ENCODE measurements at regions not wholly inside any gene's neighbourhood (a gene's known extent, or its start where the extent isn't known, plus 50 kb on each side); places are given as distances from the start of the nearest gene placed in this dataset.

GRCh38 chr13:58024103-58024502 is 392.6 kb downstream of the PCDH17 start:
- Histone ChIP-seq H3K4me3 (ENCODE audit: low read length) (no peak overlapping the region), H3K4me1 (ENCODE audit: low read length) (no peaks in the 10 kb centered on the region), H3K27ac (ENCODE audit: low read length) (no peak overlapping the region), H3K4me2 (ENCODE audit: low read depth, low read length, poor library complexity, severe bottlenecking) (no peak overlapping the region), H3K79me2 (ENCODE audit: low read length) (no peaks in the 10 kb centered on the region), H3K36me3 (ENCODE audit: insufficient read depth, low read length) (no peaks in the 10 kb centered on the region), H3K9me3 (ENCODE audit: low read length) (peaks cover 29% of the 10 kb centered on the region), H3K9ac (ENCODE audit: low read length) (no peak overlapping the region), H3K27me3 (ENCODE audit: low read length) (no peaks in the 10 kb centered on the region), H3K9me2 (replicated peaks; ENCODE audit: insufficient read depth, low read length) (no peaks in the 10 kb centered on the region), H2AFZ (ENCODE audit: low read length) (no peak overlapping the region), H4K20me1 (ENCODE audit: insufficient read depth, low read depth, low read length) (no peaks in the 10 kb centered on the region)
- DNase-seq, result no peak

GRCh38 chr13:58025821-58026220 is 394.3 kb downstream of the PCDH17 start:
- Histone ChIP-seq H3K4me3 (ENCODE audit: low read length) (no peak overlapping the region), H3K79me2 (ENCODE audit: low read length) (no peaks in the 10 kb centered on the region), H3K9me2 (replicated peaks; ENCODE audit: insufficient read depth, low read length) (no peaks in the 10 kb centered on the region), H3K9ac (ENCODE audit: low read length) (no peak overlapping the region), H3K4me1 (ENCODE audit: low read length) (no peaks in the 10 kb centered on the region), H2AFZ (ENCODE audit: low read length) (no peak overlapping the region), H3K36me3 (ENCODE audit: insufficient read depth, low read length) (no peaks in the 10 kb centered on the region), H3K27ac (ENCODE audit: low read length) (no peak overlapping the region), H3K9me3 (ENCODE audit: low read length) (peaks cover 25% of the 10 kb centered on the region), H4K20me1 (ENCODE audit: insufficient read depth, low read depth, low read length) (no peaks in the 10 kb centered on the region), H3K27me3 (ENCODE audit: low read length) (no peaks in the 10 kb centered on the region), H3K4me2 (ENCODE audit: low read depth, low read length, poor library complexity, severe bottlenecking) (no peak overlapping the region)
- DNase-seq, result no peak

GRCh38 chr13:58032676-58033460 is 401.3 kb downstream of the PCDH17 start:
- H3K9me3 ChIP-seq (ENCODE audit: low read length), result peaks cover 26% of the 10 kb centered on the region
- no peaks in the 10 kb centered on the region for H3K36me3 ChIP-seq (ENCODE audit: insufficient read depth, low read length)
- H3K9me2 ChIP-seq (replicated peaks; ENCODE audit: insufficient read depth, low read length), result no peaks in the 10 kb centered on the region
- no peak overlapping the region for H3K4me3 ChIP-seq (ENCODE audit: low read length)
- no peaks in the 10 kb centered on the region for H3K79me2 ChIP-seq (ENCODE audit: low read length)
- H3K27me3 ChIP-seq (ENCODE audit: low read length), result no peaks in the 10 kb centered on the region
- H4K20me1 ChIP-seq (ENCODE audit: insufficient read depth, low read depth, low read length), result no peaks in the 10 kb centered on the region
- H3K27ac ChIP-seq (ENCODE audit: low read length), result no peak overlapping the region
- DNase-seq, result no peak
- no peak overlapping the region for H2AFZ ChIP-seq (ENCODE audit: low read length)
- no peak overlapping the region for H3K9ac ChIP-seq (ENCODE audit: low read length)
- H3K4me2 ChIP-seq (ENCODE audit: low read depth, low read length, poor library complexity, severe bottlenecking), result no peak overlapping the region
- no peaks in the 10 kb centered on the region for H3K4me1 ChIP-seq (ENCODE audit: low read length)

GRCh38 chr13:58043971-58044370 is 412.4 kb downstream of the PCDH17 start:
- Histone ChIP-seq H3K4me1 (ENCODE audit: low read length) (no peaks in the 10 kb centered on the region), H3K79me2 (ENCODE audit: low read length) (no peaks in the 10 kb centered on the region), H3K9ac (ENCODE audit: low read length) (no peak overlapping the region), H3K4me3 (ENCODE audit: low read length) (no peak overlapping the region), H3K4me2 (ENCODE audit: low read depth, low read length, poor library complexity, severe bottlenecking) (no peak overlapping the region), H2AFZ (ENCODE audit: low read length) (no peak overlapping the region), H3K9me3 (ENCODE audit: low read length) (peaks cover 36% of the 10 kb centered on the region), H3K27ac (ENCODE audit: low read length) (no peak overlapping the region), H4K20me1 (ENCODE audit: insufficient read depth, low read depth, low read length) (no peaks in the 10 kb centered on the region), H3K27me3 (ENCODE audit: low read length) (no peaks in the 10 kb centered on the region), H3K36me3 (ENCODE audit: insufficient read depth, low read length) (no peaks in the 10 kb centered on the region), H3K9me2 (replicated peaks; ENCODE audit: insufficient read depth, low read length) (no peaks in the 10 kb centered on the region)
- DNase-seq, result no peak

GRCh38 chr13:58048670-58049069 is 417.1 kb downstream of the PCDH17 start:
- H3K9me2 ChIP-seq (replicated peaks; ENCODE audit: insufficient read depth, low read length), result no peaks in the 10 kb centered on the region

GRCh38 chr13:58051396-58051795 is 419.9 kb downstream of the PCDH17 start:
- Histone ChIP-seq H3K9ac (ENCODE audit: low read length) (no peak overlapping the region), H3K79me2 (ENCODE audit: low read length) (no peaks in the 10 kb centered on the region), H3K4me2 (ENCODE audit: low read depth, low read length, poor library complexity, severe bottlenecking) (no peak overlapping the region), H3K27ac (ENCODE audit: low read length) (no peak overlapping the region), H3K27me3 (ENCODE audit: low read length) (no peaks in the 10 kb centered on the region), H3K9me2 (replicated peaks; ENCODE audit: insufficient read depth, low read length) (no peaks in the 10 kb centered on the region), H3K9me3 (ENCODE audit: low read length) (peaks cover 34% of the 10 kb centered on the region), H3K4me1 (ENCODE audit: low read length) (no peaks in the 10 kb centered on the region), H4K20me1 (ENCODE audit: insufficient read depth, low read depth, low read length) (no peaks in the 10 kb centered on the region), H3K36me3 (ENCODE audit: insufficient read depth, low read length) (no peaks in the 10 kb centered on the region), H3K4me3 (ENCODE audit: low read length) (no peak overlapping the region), H2AFZ (ENCODE audit: low read length) (no peak overlapping the region)
- DNase-seq, result no peak

More at GRCh38 chr13:58048670-58049069, 417.1 kb downstream of the PCDH17 start:
- Histone ChIP-seq H3K27me3 (ENCODE audit: low read length) (no peaks in the 10 kb centered on the region), H3K4me3 (ENCODE audit: low read length) (no peak overlapping the region), H3K27ac (ENCODE audit: low read length) (no peak overlapping the region), H3K9me3 (ENCODE audit: low read length) (peaks cover 35% of the 10 kb centered on the region), H4K20me1 (ENCODE audit: insufficient read depth, low read depth, low read length) (no peaks in the 10 kb centered on the region), H3K36me3 (ENCODE audit: insufficient read depth, low read length) (no peaks in the 10 kb centered on the region), H3K4me1 (ENCODE audit: low read length) (no peaks in the 10 kb centered on the region), H3K79me2 (ENCODE audit: low read length) (no peaks in the 10 kb centered on the region), H3K9ac (ENCODE audit: low read length) (no peak overlapping the region), H2AFZ (ENCODE audit: low read length) (no peak overlapping the region), H3K4me2 (ENCODE audit: low read depth, low read length, poor library complexity, severe bottlenecking) (no peak overlapping the region)
- DNase-seq, result no peak

GRCh38 chr13:58051807-58052375 is 420.3 kb downstream of the PCDH17 start:
- Histone ChIP-seq H3K4me1 (ENCODE audit: low read length) (no peaks in the 10 kb centered on the region), H3K4me2 (ENCODE audit: low read depth, low read length, poor library complexity, severe bottlenecking) (no peak overlapping the region), H3K27me3 (ENCODE audit: low read length) (no peaks in the 10 kb centered on the region)

GRCh38 chr13:58056426-58056825 is 424.9 kb downstream of the PCDH17 start:
- DNase-seq, result no peak
- Histone ChIP-seq H3K79me2 (ENCODE audit: low read length) (no peaks in the 10 kb centered on the region), H2AFZ (ENCODE audit: low read length) (no peak overlapping the region), H3K9me3 (ENCODE audit: low read length) (peaks cover 29% of the 10 kb centered on the region), H3K9ac (ENCODE audit: low read length) (no peak overlapping the region), H3K27ac (ENCODE audit: low read length) (no peak overlapping the region), H3K4me1 (ENCODE audit: low read length) (no peaks in the 10 kb centered on the region), H3K4me3 (ENCODE audit: low read length) (no peak overlapping the region), H3K4me2 (ENCODE audit: low read depth, low read length, poor library complexity, severe bottlenecking) (no peak overlapping the region), H3K27me3 (ENCODE audit: low read length) (no peaks in the 10 kb centered on the region), H3K36me3 (ENCODE audit: insufficient read depth, low read length) (no peaks in the 10 kb centered on the region), H4K20me1 (ENCODE audit: insufficient read depth, low read depth, low read length) (no peaks in the 10 kb centered on the region), H3K9me2 (replicated peaks; ENCODE audit: insufficient read depth, low read length) (no peaks in the 10 kb centered on the region)

More at GRCh38 chr13:58051807-58052375, 420.3 kb downstream of the PCDH17 start:
- no peak overlapping the region for H3K9ac ChIP-seq (ENCODE audit: low read length)
- H3K36me3 ChIP-seq (ENCODE audit: insufficient read depth, low read length), result no peaks in the 10 kb centered on the region
- H3K9me3 ChIP-seq (ENCODE audit: low read length), result peaks cover 38% of the 10 kb centered on the region
- H2AFZ ChIP-seq (ENCODE audit: low read length), result no peak overlapping the region
- H4K20me1 ChIP-seq (ENCODE audit: insufficient read depth, low read depth, low read length), result no peaks in the 10 kb centered on the region
- H3K27ac ChIP-seq (ENCODE audit: low read length), result no peak overlapping the region
- no peaks in the 10 kb centered on the region for H3K9me2 ChIP-seq (replicated peaks; ENCODE audit: insufficient read depth, low read length)
- DNase-seq, result no peak
- no peak overlapping the region for H3K4me3 ChIP-seq (ENCODE audit: low read length)
- H3K79me2 ChIP-seq (ENCODE audit: low read length), result no peaks in the 10 kb centered on the region
